Loucy (cell line): ENCODE measurements at regions not wholly inside any gene's neighbourhood (a gene's known extent, or its start where the extent isn't known, plus 50 kb on each side); places are given as distances from the start of the nearest gene placed in this dataset.

ENCODE experiments used
- H2AFZ ChIP-seq: fragments of 200-600 bp; sonication (generic); 2 replicates; pipeline ENCODE4 v1.6.0; 2016; ENCODE audit warnings: antibody characterized with exemption, mild to moderate bottlenecking, low read length, moderate library complexity
- H3F3A ChIP-seq: fragments of 200-600 bp; 2 replicates; pipeline ENCODE4 v1.6.0; 2016; ENCODE audit warnings: antibody characterized with exemption, low read depth, mild to moderate bottlenecking
- H3K27me3 ChIP-seq: fragments of 200-600 bp; sonication (generic); 2 replicates; pipeline ENCODE4 v1.6.1; 2014; ENCODE audit warnings: low read length, mild to moderate bottlenecking; ENCODE audit not compliant: insufficient read depth, poor library complexity, severe bottlenecking
- H3K36me3 ChIP-seq: fragments of 200-600 bp; sonication (generic); 2 replicates; pipeline ENCODE4 v1.6.1; 2016; ENCODE audit warnings: low read length; ENCODE audit not compliant: insufficient read depth
- H3K4me1 ChIP-seq: fragments of 200-600 bp; sonication (generic); 2 replicates; pipeline ENCODE4 v1.5.1; 2014; ENCODE audit warnings: low read length, mild to moderate bottlenecking; ENCODE audit not compliant: insufficient read depth, poor library complexity, severe bottlenecking
- H3K4me2 ChIP-seq: fragments of 200-600 bp; sonication (generic); 2 replicates; pipeline ENCODE4 v1.6.0; 2014; ENCODE audit warnings: antibody characterized with exemption, low read length, low read depth, mild to moderate bottlenecking; ENCODE audit not compliant: poor library complexity, severe bottlenecking
- H3K4me3 ChIP-seq: fragments of 200-600 bp; sonication (generic); 2 replicates; pipeline ENCODE4 v1.5.1; 2014; ENCODE audit warnings: low read length, mild to moderate bottlenecking, mixed read lengths; ENCODE audit not compliant: poor library complexity, severe bottlenecking
- H3K79me2 ChIP-seq: fragments of 200-600 bp; sonication (generic); 2 replicates; pipeline ENCODE4 v1.6.1; 2014; ENCODE audit warnings: low read length; ENCODE audit not compliant: insufficient read depth
- H3K9ac ChIP-seq: fragments of 200-600 bp; sonication (generic); 2 replicates; pipeline ENCODE4 v1.6.0; 2014; ENCODE audit warnings: mild to moderate bottlenecking, low read depth, low read length, moderate library complexity; ENCODE audit not compliant: poor library complexity, severe bottlenecking
- H3K9me2 ChIP-seq: fragments of 200-600 bp; sonication (generic); replicated peaks from 2 replicates; pipeline ENCODE4 v1.6.1; 2016; ENCODE audit warnings: low read depth, low read length, mixed read lengths
- H3K9me3 ChIP-seq: fragments of 200-600 bp; sonication (generic); 2 replicates; pipeline ENCODE4 v1.6.1; 2014; ENCODE audit warnings: mild to moderate bottlenecking, antibody characterized with exemption, low read length, low read depth; ENCODE audit not compliant: insufficient read depth
- H4K20me1 ChIP-seq: fragments of 200-600 bp; sonication (generic); 2 replicates; pipeline ENCODE4 v1.6.0; 2014; ENCODE audit warnings: antibody characterized with exemption, low read length, mild to moderate bottlenecking; ENCODE audit not compliant: insufficient read depth, poor library complexity, severe bottlenecking
- CTCF ChIP-seq: fragments of 200-600 bp; sonication (generic); conservative IDR thresholded peaks from 2 replicates; pipeline ENCODE4 v1.5.1; 2014; ENCODE audit warnings: mild to moderate bottlenecking, antibody characterized with exemption, low read length
- EZH2phosphoT487 ChIP-seq: fragments of 200-600 bp; IDR thresholded peaks from 2 replicates; pipeline ENCODE4 v1.6.1; 2018; ENCODE audit warnings: antibody characterized with exemption, mild to moderate bottlenecking, moderate library complexity, borderline replicate concordance

GRCh38 chr6:145367149-145367548 is 368.2 kb downstream of the EPM2A start:
- Histone ChIP-seq H3K9me3 (0 out of 2 replicates have a peak, but pooled peaks cover 2% of the 10 kb centered on the region), H3K4me3 (no peak overlapping the region), H3K4me1 (no peaks in the 10 kb centered on the region), H3K4me2 (no peak overlapping the region), H4K20me1 (no peaks in the 10 kb centered on the region), H3K79me2 (no peaks in the 10 kb centered on the region), H3F3A (no peaks in the 10 kb centered on the region), H3K36me3 (no peaks in the 10 kb centered on the region), H2AFZ (no peak overlapping the region), H3K27me3 (no peaks in the 10 kb centered on the region), H3K9ac (no peak overlapping the region), H3K9me2 (no peaks in the 10 kb centered on the region)
- TF ChIP-seq EZH2phosphoT487 (no peak), CTCF (no peak)

GRCh38 chr6:145368075-145368474 is 367.2 kb downstream of the EPM2A start:
- Histone ChIP-seq H3K4me3 (no peak overlapping the region), H3K4me2 (no peak overlapping the region), H3K79me2 (no peaks in the 10 kb centered on the region), H3K27me3 (no peaks in the 10 kb centered on the region), H4K20me1 (no peaks in the 10 kb centered on the region), H2AFZ (no peak overlapping the region), H3K36me3 (no peaks in the 10 kb centered on the region), H3K9ac (no peak overlapping the region), H3K9me3 (no peaks in the 10 kb centered on the region), H3K9me2 (no peaks in the 10 kb centered on the region), H3F3A (no peaks in the 10 kb centered on the region), H3K4me1 (no peaks in the 10 kb centered on the region)
- TF ChIP-seq EZH2phosphoT487 (no peak), CTCF (no peak)

- Histone ChIP-seq H3K9ac (no peak overlapping the region), H3K36me3 (no peaks in the 10 kb centered on the region), H3K79me2 (no peaks in the 10 kb centered on the region), H4K20me1 (no peaks in the 10 kb centered on the region), H3K4me1 (no peaks in the 10 kb centered on the region), H3K4me3 (no peak overlapping the region), H3K4me2 (no peak overlapping the region), H3F3A (no peaks in the 10 kb centered on the region), H3K9me2 (no peaks in the 10 kb centered on the region), H2AFZ (no peak overlapping the region), H3K27me3 (no peaks in the 10 kb centered on the region), H3K9me3 (no peaks in the 10 kb centered on the region)
- peak; percentile 39 for TF ChIP-seq CTCF
- TF ChIP-seq EZH2phosphoT487, result no peak
These were observed 364.8 kb downstream of the EPM2A start for GRCh38 chr6:145370559-145370958.
